ENCODE measurements at regions not wholly inside any gene's neighbourhood (a gene's known extent, or its start where the extent isn't known, plus 50 kb on each side); places are given as distances from the start of the nearest gene placed in this dataset.
A peak's percentile ranks its signal among the peaks of the same experiment; 100 is the strongest.

- DNase-seq = no peak
These were observed 213.0 kb upstream of the SETBP1 start for GRCh38 chr18:44467718-44468117.

GRCh38 chr18:44473394-44474066 is 207.2 kb upstream of the SETBP1 start:
- DNase-seq = no peak

- no peak for DNase-seq
These were observed 206.6 kb upstream of the SETBP1 start for GRCh38 chr18:44474067-44474411.

GRCh38 chr18:44474591-44474990 is 206.1 kb upstream of the SETBP1 start:
- no peak for DNase-seq

- DNase-seq = no peak
These were observed 197.9 kb upstream of the SETBP1 start for GRCh38 chr18:44482761-44483160.

GRCh38 chr18:44495151-44495550 is 185.5 kb upstream of the SETBP1 start:
- no peak for DNase-seq

- DNase-seq = no peak
These were observed 183.4 kb upstream of the SETBP1 start for GRCh38 chr18:44497311-44497710.

- no peak for DNase-seq
These were observed 182.8 kb upstream of the SETBP1 start for GRCh38 chr18:44497757-44498490.

- no peak for DNase-seq
These were observed 179.7 kb upstream of the SETBP1 start for GRCh38 chr18:44500808-44501610.

GRCh38 chr18:44502221-44502620 is 178.5 kb upstream of the SETBP1 start:
- DNase-seq = no peak

GRCh38 chr18:44502790-44503189 is 177.9 kb upstream of the SETBP1 start:
- no peak for DNase-seq

GRCh38 chr18:44503854-44504253 is 176.8 kb upstream of the SETBP1 start:
- no peak for DNase-seq

GRCh38 chr18:44507729-44508325 is 172.9 kb upstream of the SETBP1 start:
- peak in 1 of 2 experiments; percentile 19 for DNase-seq

- no peak for DNase-seq
These were observed 172.2 kb upstream of the SETBP1 start for GRCh38 chr18:44508474-44508873.

- no peak for DNase-seq
These were observed 171.6 kb upstream of the SETBP1 start for GRCh38 chr18:44509048-44509447.

- DNase-seq = no peak
These were observed 170.3 kb upstream of the SETBP1 start for GRCh38 chr18:44510390-44510789.

GRCh38 chr18:44513233-44513632 is 167.5 kb upstream of the SETBP1 start:
- no peak for DNase-seq

- DNase-seq = no peak
These were observed 166.6 kb upstream of the SETBP1 start for GRCh38 chr18:44514106-44514505.

- DNase-seq = no peak
These were observed 165.9 kb upstream of the SETBP1 start for GRCh38 chr18:44514766-44515165.

GRCh38 chr18:44516450-44516849 is 164.2 kb upstream of the SETBP1 start:
- no peak for DNase-seq

GRCh38 chr18:44517136-44517535 is 163.6 kb upstream of the SETBP1 start:
- DNase-seq = no peak

GRCh38 chr18:44518091-44518615 is 162.5 kb upstream of the SETBP1 start:
- no peak for DNase-seq

GRCh38 chr18:44518666-44519065 is 162.0 kb upstream of the SETBP1 start:
- DNase-seq = no peak
